ENCODE measurements at regions not wholly inside any gene's neighbourhood (a gene's known extent, or its start where the extent isn't known, plus 50 kb on each side); places are given as distances from the start of the nearest gene placed in this dataset.

GRCh38 chr3:72182206-72182605 lies 397.3 kb upstream of the PROK2 start:
- no peaks in the 10 kb centered on the region for H3K36me3 Mint-ChIP-seq (ENCODE audit: low read depth)
- no peak for ATAC-seq (ENCODE audit: low read depth)
- intact Hi-C loops (cut with micrococcal nuclease) = loop anchor here (10.0 kb wide), 1 partner anchor 53 kb away; no protein-coding TSS in a partner anchor
- no peak for TF ChIP-seq CTCF (IDR thresholded peaks at IDR 0.05)
- POLR2A ChIA-PET = interaction anchor here (0.6 to 0.8 kb wide), 2 partner anchors 56 to 197 kb away, joined by 3 read pairs; no protein-coding TSS in a partner anchor
- no peak overlapping the region for H3K4me3 Mint-ChIP-seq
- peaks cover 2% of the 10 kb centered on the region for H3K27me3 Mint-ChIP-seq
- peaks cover 54% of the 10 kb centered on the region for H3K4me1 Mint-ChIP-seq
- DNase-seq = no peak
- H3K27ac Mint-ChIP-seq = no peak overlapping the region
- CTCF ChIA-PET = no interaction called here
- no peaks in the 10 kb centered on the region for H3K9me3 Mint-ChIP-seq

GRCh38 chr3:72181251-72181650 lies 396.3 kb upstream of the PROK2 start:
- DNase-seq (no peak), ATAC-seq (ENCODE audit: low read depth) (no peak)
- Mint-ChIP-seq H3K4me3 (no peak overlapping the region), H3K4me1 (peaks cover 54% of the 10 kb centered on the region), H3K27ac (no peak overlapping the region), H3K9me3 (no peaks in the 10 kb centered on the region), H3K27me3 (peaks cover 2% of the 10 kb centered on the region), H3K36me3 (ENCODE audit: low read depth) (no peaks in the 10 kb centered on the region)
- POLR2A ChIA-PET = no interaction called here
- intact Hi-C loops (cut with micrococcal nuclease) = loop anchor here (10.0 kb wide), 1 partner anchor 54 kb away; no protein-coding TSS in a partner anchor
- no peak for TF ChIP-seq CTCF (IDR thresholded peaks at IDR 0.05)
- CTCF ChIA-PET = no interaction called here

- ATAC-seq (ENCODE audit: low read depth) = no peak
- H3K36me3 Mint-ChIP-seq (ENCODE audit: low read depth) = no peaks in the 10 kb centered on the region
- TF ChIP-seq CTCF (IDR thresholded peaks at IDR 0.05) = no peak
- H3K27ac Mint-ChIP-seq = no peak overlapping the region
- H3K9me3 Mint-ChIP-seq = no peaks in the 10 kb centered on the region
- POLR2A ChIA-PET = no interaction called here
- intact Hi-C loops (cut with micrococcal nuclease) = loop anchor here (10.0 kb wide), 1 partner anchor 54 kb away; no protein-coding TSS in a partner anchor
- DNase-seq = no peak
- H3K4me1 Mint-ChIP-seq = peaks cover 54% of the 10 kb centered on the region
- peaks cover 2% of the 10 kb centered on the region for H3K27me3 Mint-ChIP-seq
- CTCF ChIA-PET = no interaction called here
- H3K4me3 Mint-ChIP-seq = no peak overlapping the region
Observed at GRCh38 chr3:72180405-72180804, 395.5 kb upstream of the PROK2 start.

- peaks cover 58% of the 10 kb centered on the region for H3K4me1 Mint-ChIP-seq
- intact Hi-C loops (cut with micrococcal nuclease) = loop anchor here (5.0 kb wide), 6 partner anchors 88 to 643 kb away; partner anchors contain the start of gene RYBP
- TF ChIP-seq CTCF (IDR thresholded peaks at IDR 0.05) = no peak
- ATAC-seq (ENCODE audit: low read depth) (no peak), DNase-seq (no peak)
- H3K4me3 Mint-ChIP-seq = no peak overlapping the region
- ChIA-PET CTCF (interaction anchor here (0.6 kb wide), 1 partner anchor 78 kb away, joined by 3 read pairs; no protein-coding TSS in a partner anchor), POLR2A (no interaction called here)
- H3K36me3 Mint-ChIP-seq (ENCODE audit: low read depth) = no peaks in the 10 kb centered on the region
- H3K27me3 Mint-ChIP-seq = peaks cover 2% of the 10 kb centered on the region
- H3K9me3 Mint-ChIP-seq = no peaks in the 10 kb centered on the region
- H3K27ac Mint-ChIP-seq = no peak overlapping the region
Observed at GRCh38 chr3:72179107-72179464, 394.1 kb upstream of the PROK2 start.

- no peak overlapping the region for H3K4me3 Mint-ChIP-seq
Observed at GRCh38 chr3:72178463-72179106, 393.6 kb upstream of the PROK2 start.

More at GRCh38 chr3:72178463-72179106, 393.6 kb upstream of the PROK2 start:
- Mint-ChIP-seq H3K9me3 (no peaks in the 10 kb centered on the region), H3K27ac (no peak overlapping the region), H3K27me3 (peaks cover 2% of the 10 kb centered on the region), H3K4me1 (peaks cover 63% of the 10 kb centered on the region), H3K36me3 (ENCODE audit: low read depth) (no peaks in the 10 kb centered on the region)
- ATAC-seq (ENCODE audit: low read depth) (no peak), DNase-seq (no peak)
- POLR2A ChIA-PET = no interaction called here
- intact Hi-C loops (cut with micrococcal nuclease) = loop anchor here (5.0 kb wide), 6 partner anchors 89 to 644 kb away; partner anchors contain the start of gene RYBP
- CTCF ChIA-PET = interaction anchor here (0.6 kb wide), 1 partner anchor 77 kb away, joined by 3 read pairs; no protein-coding TSS in a partner anchor
- no peak for TF ChIP-seq CTCF (IDR thresholded peaks at IDR 0.05)
